Chondrocyte (in vitro differentiated cells): ENCODE measurements at regions not wholly inside any gene's neighbourhood (a gene's known extent, or its start where the extent isn't known, plus 50 kb on each side); places are given as distances from the start of the nearest gene placed in this dataset.

Experiments
- DNase-seq: peaks from one replicate; pipeline ENCODE4 v3.0.0; 2021; ENCODE audit warnings: mixed read lengths, low spot score
- H3K27ac Mint-ChIP-seq: one replicate; pipeline ENCODE4 v1.8.0; 2021; ENCODE audit warnings: mild to moderate bottlenecking, moderate library complexity, mixed read lengths; ENCODE audit not compliant: unreplicated experiment
- H3K27me3 Mint-ChIP-seq: 2 replicates; pipeline ENCODE4 v1.8.0; 2021; ENCODE audit warnings: low read depth, mixed read lengths
- H3K36me3 Mint-ChIP-seq: 2 replicates; pipeline ENCODE4 v1.8.0; 2021; ENCODE audit warnings: low read depth, mixed read lengths
- H3K4me1 Mint-ChIP-seq: 2 replicates; pipeline ENCODE4 v1.8.0; 2021; ENCODE audit warnings: low read depth, mild to moderate bottlenecking, mixed read lengths
- H3K4me3 Mint-ChIP-seq: one replicate; pipeline ENCODE4 v1.8.0; 2021; ENCODE audit warnings: mild to moderate bottlenecking, moderate library complexity, mixed read lengths; ENCODE audit not compliant: unreplicated experiment
- H3K9me3 Mint-ChIP-seq: 2 replicates; pipeline ENCODE4 v1.8.0; 2021; ENCODE audit warnings: low read depth, mixed read lengths
- TF ChIP-seq, protein P1 (sequence below): fragments of 200-600 bp; sonication (generic); IDR thresholded peaks from 2 replicates; pipeline ENCODE4 v1.5.0; 2021; ENCODE audit warnings: antibody characterized with exemption, mild to moderate bottlenecking, moderate library complexity

DNA sequence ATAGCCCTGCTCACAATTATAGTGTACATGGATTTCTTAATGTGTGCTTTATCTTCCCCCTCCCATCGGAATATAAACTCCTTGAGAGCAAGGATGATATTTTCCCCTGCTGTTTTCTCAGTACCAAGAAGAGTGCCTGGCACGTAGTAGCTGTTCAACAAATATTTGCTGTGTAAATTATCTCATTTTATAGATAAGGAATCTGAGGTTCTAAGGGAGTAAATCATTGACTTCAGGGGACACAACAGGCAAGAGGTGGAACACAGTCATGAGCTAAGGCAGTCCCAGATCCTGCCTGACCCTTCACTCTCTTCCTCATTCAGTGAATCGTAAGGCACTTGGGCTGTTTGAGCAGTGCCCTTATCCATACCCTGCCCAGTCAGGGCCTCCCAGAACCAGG is 187.3 kb upstream of the TNP1 start:
- Mint-ChIP-seq H3K4me3 (no peak overlapping the region), H3K9me3 (no peaks in the 10 kb centered on the region), H3K4me1 (peaks cover 63% of the 10 kb centered on the region), H3K27me3 (no peaks in the 10 kb centered on the region), H3K36me3 (no peaks in the 10 kb centered on the region), H3K27ac (no peak overlapping the region)
- TF ChIP-seq, protein P1, sequence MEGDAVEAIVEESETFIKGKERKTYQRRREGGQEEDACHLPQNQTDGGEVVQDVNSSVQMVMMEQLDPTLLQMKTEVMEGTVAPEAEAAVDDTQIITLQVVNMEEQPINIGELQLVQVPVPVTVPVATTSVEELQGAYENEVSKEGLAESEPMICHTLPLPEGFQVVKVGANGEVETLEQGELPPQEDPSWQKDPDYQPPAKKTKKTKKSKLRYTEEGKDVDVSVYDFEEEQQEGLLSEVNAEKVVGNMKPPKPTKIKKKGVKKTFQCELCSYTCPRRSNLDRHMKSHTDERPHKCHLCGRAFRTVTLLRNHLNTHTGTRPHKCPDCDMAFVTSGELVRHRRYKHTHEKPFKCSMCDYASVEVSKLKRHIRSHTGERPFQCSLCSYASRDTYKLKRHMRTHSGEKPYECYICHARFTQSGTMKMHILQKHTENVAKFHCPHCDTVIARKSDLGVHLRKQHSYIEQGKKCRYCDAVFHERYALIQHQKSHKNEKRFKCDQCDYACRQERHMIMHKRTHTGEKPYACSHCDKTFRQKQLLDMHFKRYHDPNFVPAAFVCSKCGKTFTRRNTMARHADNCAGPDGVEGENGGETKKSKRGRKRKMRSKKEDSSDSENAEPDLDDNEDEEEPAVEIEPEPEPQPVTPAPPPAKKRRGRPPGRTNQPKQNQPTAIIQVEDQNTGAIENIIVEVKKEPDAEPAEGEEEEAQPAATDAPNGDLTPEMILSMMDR = no peak
- no peak for DNase-seq

DNA sequence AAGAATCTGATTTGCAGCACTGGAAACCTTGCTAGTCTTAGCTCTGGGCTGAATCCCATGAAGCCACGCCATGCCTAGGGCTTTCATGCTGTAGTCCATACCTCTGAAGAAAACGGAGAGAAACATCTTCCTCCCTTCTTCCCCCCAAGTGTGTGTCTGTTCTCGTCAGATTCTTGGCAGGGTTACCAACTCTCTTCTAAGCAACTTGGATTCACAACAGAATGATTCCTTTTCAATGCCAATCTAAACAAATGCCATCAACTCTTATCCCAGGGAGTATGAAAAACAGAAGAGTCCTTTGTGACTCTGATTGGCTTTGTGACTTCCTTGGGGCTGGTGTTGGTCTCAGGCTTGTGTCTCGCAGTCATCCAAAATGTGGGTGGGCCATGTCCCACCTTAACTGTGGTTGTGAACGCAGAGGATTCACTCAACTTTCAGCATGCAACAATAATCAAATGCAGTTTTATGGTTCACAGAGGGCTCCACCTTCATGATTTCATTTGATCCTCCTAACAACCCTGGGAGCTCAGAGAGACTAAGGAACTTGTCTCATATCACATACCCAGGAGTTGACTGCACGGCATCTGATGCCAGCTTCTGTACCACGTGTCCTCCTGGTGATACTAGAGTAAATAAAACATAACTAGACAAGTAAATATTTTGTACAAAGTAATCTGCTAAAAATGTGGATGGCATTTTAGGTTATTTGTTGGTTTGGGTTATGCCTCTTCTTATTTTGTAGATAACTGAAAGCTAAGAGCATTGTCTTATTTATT is 186.0 kb upstream of the TNP1 start:
- Mint-ChIP-seq H3K4me3 (no peak overlapping the region), H3K9me3 (no peaks in the 10 kb centered on the region), H3K36me3 (no peaks in the 10 kb centered on the region), H3K27ac (peak overlapping the region; percentile 85), H3K4me1 (peaks cover 50% of the 10 kb centered on the region), H3K27me3 (no peaks in the 10 kb centered on the region)
- TF ChIP-seq, protein P1 = no peak
- DNase-seq = no peak

DNA sequence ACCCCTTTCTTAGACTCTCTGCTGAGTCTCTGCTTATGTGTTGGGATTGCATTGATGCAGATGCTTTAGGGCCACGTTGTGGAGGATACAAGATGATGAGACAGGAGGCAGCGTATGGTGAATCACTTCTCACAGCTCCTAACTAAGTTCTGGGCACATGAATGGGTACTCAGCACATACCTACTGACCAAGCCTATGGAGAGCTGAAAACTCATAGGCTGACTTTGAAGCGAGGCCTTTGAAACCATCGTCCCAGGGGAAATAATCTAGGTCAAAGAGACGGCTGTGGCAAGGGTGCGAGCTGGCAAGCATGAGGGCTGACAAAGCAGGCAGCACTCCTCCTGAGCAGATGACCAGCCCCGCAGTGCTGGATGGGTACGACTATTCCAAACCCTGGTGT is 180.2 kb upstream of the TNP1 start:
- Mint-ChIP-seq H3K27ac (no peak overlapping the region), H3K4me3 (no peak overlapping the region), H3K9me3 (no peaks in the 10 kb centered on the region), H3K36me3 (no peaks in the 10 kb centered on the region), H3K27me3 (no peaks in the 10 kb centered on the region), H3K4me1 (peaks cover 33% of the 10 kb centered on the region)
- TF ChIP-seq, protein P1 = no peak
- DNase-seq = no peak

DNA sequence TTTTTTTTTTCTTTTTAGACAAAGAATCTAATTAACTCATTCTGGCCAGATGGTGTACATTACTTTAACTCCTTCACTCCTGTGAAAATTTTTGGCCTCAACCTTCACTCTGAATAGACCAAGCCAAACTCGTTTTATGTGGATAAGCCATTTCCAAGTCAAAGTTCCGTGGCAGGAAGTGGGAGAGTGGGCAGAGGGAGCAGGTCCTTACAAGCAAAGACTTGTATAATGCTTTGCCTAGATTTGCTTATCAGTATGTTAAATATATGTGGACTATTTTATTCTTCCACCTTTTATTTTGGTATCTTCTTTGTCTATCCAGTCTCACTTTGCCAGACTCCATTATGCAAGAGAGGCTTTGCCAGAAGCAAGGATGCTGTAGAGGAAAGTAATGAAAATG is 178.1 kb upstream of the TNP1 start:
- no peaks in the 10 kb centered on the region for H3K9me3 Mint-ChIP-seq
- no peak overlapping the region for H3K27ac Mint-ChIP-seq
- H3K4me3 Mint-ChIP-seq = no peak overlapping the region

DNA sequence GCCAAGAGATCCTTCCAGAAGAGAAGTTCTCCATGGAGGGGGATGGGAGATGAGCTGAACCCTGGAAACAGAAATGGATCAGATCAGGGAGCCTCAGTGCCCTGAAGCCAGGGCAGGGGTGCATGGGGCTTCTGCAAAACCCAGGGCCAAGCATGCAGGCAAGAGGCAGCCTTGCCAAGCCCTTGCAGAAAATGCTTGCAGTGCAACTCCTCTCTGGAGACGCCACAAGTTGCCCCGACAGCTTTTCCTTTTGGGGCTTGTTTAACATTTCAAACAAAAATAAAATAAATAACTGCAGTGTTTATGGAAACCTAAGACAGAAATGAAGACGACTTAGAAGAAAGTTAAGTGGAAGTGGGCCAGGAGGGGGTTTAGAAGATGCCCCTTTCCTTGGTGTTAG is 177.5 kb upstream of the TNP1 start:
- Mint-ChIP-seq H3K9me3 (no peaks in the 10 kb centered on the region), H3K4me3 (no peak overlapping the region)
- TF ChIP-seq, protein P1 = no peak

More for the DNA sequence above, 178.1 kb upstream of the TNP1 start:
- TF ChIP-seq, protein P1 = no peak
- Mint-ChIP-seq H3K27me3 (no peaks in the 10 kb centered on the region), H3K4me1 (peaks cover 25% of the 10 kb centered on the region), H3K36me3 (no peaks in the 10 kb centered on the region)
- DNase-seq = no peak

More for the DNA sequence above, 177.5 kb upstream of the TNP1 start:
- H3K27me3 Mint-ChIP-seq = no peaks in the 10 kb centered on the region
- DNase-seq = no peak
- peaks cover 25% of the 10 kb centered on the region for H3K4me1 Mint-ChIP-seq
- H3K27ac Mint-ChIP-seq = no peak overlapping the region
- no peaks in the 10 kb centered on the region for H3K36me3 Mint-ChIP-seq
